CD4-positive, alpha-beta T cell treated with Interleukin-15 for 1 hour (primary cell): ENCODE measurements at regions not wholly inside any gene's neighbourhood (a gene's known extent, or its start where the extent isn't known, plus 50 kb on each side); places are given as distances from the start of the nearest gene placed in this dataset.

Source experiments
- DNase-seq: peaks from one replicate; pipeline ENCODE4 v3.0.0-alpha.2; 2020

DNA sequence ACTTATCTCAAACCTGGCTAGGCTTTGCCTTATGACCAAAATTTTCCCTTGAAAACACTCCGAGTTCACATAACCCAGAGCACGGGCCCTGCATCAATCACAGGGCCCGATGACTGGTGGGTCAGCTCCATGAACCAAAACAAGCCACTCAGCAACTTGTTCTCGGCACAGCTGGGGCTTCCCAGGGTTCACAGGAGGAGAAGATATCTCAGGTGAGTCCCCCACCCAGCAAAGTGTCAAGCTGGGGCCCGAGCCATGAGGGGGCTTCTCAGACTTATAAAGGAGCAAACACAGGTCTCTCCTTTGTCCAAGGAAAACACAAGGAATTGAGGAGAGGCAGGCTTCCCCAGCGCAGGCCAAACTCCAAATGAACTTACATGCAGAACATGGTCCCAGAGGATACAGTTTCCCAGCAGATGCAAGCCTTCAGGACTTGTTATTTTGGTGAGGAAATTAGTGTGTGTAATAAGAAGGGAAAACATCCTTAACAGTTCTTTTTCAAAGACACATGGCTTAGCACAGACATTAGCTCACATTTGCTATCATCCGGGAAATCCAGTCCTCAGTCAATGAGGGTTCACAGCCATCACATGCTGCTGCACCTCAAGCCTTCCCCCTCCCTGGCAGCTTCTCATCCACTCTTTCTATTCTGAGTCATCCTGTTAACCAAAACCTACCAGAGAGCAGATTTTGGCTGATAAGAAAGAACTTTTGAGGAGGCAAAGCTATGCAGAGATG lies 98.1 kb upstream of the NFIA start:
- DNase-seq, result no peak

- no peak for DNase-seq
Measured at GRCh38 chr1:60983701-60984061, 98.7 kb upstream of the NFIA start.

DNA sequence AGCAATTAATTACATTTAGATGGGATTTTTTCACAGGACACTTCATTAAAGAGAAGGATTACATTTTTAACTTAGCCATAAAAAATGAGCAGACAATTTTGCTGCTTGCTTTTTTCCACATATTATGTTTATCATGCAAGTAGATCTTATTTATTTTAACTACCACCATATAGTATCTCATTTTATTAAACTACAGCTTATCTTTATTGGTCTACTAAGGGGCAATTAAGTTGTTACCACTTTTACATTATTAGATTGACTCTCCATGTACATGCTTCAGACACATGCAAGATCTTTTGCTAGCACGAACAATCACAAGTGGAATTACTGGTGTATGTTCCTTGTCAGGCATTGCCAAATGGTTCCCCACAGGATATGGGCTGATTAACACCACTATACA lies 99.8 kb upstream of the NFIA start:
- no peak for DNase-seq

DNA sequence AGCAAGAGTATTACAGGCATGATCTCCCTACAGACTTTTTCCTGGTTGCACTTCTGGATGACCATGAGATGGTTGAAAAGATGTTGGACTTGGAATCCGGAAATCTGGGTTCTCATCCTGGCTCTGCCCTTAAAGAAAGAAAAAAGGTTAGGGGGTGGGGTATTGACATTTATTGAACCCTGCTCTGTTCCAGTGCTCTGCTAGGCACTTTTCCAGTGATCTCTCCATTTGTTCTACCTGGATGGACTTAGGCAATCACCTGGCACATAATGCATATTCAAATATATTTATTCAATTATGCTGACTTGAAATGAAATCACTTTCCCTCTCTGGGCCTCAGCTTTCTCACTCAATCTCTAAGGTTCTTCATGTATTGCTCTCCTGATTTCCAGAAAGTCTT lies 101.0 kb upstream of the NFIA start:
- no peak for DNase-seq

DNA sequence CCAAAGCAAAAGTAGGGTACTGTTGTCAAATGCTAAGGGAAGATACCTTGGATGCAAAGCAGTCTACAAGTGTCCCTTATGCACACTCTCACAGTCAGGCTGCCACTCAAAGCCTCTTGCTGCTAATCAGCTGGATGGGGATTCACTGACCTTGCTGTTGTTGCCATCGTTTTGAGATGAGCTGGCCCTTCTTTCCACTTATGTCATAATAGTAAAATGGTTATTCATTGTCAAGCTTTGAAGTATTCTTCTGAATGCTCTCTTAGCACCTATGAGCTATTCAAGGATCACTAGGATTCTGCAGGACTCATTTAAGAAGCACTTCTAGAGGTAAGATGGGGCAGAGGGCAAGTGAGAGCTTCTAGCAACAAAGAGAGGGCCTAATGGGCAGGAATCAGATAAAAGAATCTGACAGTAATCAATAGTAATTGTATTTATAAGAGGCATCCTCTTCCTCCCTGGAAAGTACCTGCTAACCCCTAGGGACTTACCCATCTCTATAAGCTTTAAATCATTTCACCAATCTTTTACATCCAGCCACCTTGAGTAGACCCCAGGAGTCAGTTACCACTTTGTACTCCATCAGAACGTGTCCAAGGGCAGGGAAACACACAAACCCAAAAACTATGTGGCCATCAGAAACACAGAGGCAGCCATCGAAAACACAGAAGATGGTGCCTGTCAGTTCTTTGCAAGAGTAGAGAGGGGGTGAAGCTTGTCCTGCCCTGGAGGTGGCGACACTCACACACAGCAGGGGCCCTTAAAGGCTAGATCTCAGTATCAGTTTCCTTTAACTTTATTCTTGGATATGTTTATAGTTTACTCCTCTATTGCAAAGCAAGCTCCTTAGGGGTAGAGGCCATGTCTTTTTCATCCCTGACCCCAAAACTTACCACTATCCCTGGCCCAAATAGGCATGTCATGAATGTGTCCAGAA lies 103.7 kb upstream of the NFIA start:
- no peak for DNase-seq

- no peak for DNase-seq
Measured at GRCh38 chr1:60977661-60978060, 104.7 kb upstream of the NFIA start.

DNA sequence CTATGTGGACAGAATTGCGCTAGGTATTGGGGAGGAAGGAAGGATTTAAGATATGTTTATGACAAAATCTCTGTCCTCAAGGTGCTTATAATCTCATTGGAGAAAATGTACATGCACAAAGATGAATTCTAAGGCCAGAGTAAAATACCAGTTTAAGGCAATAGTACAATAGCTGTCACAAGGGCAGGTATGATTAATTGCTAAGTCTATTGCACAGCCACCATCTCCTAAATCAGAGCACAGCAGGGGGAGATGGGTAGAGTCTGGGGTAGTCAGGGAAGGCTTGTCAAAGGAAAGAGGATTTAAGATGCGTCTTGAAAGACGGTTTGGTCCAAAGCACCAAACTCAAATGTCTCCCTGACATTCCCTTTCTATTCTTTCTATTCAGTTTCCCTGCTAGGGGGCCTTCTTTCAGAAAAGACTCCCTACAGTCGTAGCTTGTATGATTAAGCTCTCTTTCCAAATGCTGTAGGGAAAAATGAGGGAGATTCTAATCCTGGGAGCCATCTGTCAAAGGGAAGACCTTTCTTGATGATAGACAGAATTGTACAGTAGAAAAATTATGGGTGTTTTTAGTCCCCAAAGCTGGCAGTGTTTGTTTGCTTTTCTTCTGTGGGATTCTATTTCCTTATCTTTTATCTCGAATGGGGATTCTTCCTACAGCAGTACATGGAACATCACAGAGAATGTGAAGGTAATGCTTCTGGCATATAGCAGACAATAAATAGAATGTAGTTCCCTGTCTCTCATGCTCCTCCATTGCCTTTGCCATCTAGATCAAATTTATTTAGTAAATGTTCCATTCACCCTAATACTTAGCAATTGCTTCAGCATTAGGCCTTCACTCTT lies 107.6 kb upstream of the NFIA start:
- DNase-seq, result no peak

DNA sequence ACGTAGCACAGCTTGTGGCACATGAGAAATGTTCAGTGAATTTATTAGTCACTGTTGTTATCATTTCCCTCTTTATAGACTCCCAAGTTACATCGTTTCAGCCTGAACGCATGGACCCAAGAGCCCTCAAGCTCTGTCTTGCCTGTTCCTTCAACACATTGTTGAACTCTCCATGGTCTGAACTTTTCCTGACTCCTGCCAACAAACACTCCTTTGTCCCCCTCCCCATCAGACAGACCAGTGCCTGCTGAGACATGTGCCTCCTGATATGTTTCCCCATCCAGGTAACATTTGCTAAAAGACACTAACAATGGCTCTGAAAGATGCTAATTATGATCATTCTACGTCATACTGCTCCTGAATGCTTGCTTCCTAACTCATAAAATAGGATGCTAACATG lies 108.7 kb upstream of the NFIA start:
- no peak for DNase-seq

GRCh38 chr1:60972841-60973364 lies 109.5 kb upstream of the NFIA start:
- no peak for DNase-seq

DNA sequence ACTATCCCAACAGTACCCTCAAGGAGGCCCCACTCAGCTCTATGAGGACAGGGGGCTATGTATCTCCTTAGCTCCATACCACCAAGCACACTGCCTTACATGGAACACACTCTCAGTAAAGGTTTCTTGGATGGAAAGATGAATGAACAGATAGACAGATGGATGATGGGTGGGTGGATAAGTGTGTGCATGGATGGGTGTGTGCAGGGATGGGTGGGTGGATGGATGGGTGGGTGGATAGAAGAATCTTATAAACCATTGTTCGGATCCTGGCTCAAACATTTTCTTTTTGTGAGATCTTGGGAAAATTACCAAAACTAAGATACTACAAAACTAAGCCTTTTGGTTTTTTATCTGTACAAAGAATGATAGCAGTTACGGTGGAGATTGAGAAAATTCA lies 111.0 kb upstream of the NFIA start:
- no peak for DNase-seq

GRCh38 chr1:60969971-60970509 lies 112.3 kb upstream of the NFIA start:
- no peak for DNase-seq

DNA sequence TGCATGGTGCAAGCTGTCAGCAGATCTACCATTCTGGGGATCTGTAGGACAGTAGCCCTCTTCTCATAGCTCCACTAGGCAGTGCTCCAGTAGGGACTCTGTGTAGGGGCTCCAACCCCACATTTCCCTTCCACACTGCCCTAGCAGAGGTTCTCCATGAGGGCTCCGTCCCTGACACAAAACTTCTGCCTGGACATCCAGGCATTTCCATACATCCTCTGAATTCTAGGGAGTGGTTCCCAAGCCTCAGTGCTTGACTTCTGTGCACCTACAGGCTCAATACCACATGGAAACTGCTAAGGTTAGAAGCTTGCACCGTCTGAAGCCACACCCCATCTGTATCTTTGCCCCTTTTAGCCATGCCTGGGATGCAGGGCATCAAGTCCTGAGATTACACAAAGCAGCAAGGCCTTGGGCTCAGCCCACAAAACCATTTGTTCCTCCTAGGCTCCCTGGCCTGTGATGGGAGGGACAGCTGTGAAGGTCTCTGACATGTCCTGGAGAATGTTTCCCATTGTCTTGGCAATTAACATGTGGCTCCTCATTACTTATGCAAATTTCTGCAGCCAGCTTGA lies 117.0 kb upstream of the NFIA start:
- no peak for DNase-seq

DNA sequence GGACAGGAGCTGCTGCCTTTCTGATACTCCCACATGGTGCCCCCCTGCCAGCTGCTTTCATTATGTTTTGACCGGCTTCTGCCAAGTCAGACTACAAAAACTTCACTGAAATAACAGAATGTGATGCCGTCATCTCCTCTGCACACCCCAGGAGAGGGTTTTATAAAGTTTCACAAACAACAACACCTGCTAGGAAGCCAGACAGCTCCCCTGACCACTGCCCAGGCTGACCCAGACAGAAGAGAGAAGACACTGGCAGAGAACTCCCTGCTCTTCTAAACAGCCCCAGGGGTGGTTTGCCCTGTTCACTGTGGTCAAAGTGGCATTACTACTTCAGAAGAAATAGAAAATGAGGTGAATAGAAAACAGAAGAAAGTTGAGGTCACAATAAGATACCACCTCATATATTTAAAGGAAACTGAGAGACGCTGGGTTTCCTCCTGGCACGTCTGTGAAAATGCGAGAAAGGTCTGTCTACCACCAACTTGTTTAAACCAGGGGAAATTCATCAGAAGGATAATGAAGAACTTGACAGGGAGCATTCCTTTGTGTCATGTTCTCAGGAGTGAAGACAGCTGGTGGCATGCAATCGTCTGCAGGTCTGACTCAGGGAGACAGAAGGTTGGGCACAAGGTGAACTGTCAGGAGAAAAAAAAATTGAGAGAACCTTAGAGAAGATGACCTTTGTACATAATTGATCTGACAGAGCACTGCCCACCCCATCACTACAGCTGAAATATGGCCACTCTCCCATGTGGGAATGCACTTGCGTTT lies 119.0 kb upstream of the NFIA start:
- DNase-seq, result no peak

DNA sequence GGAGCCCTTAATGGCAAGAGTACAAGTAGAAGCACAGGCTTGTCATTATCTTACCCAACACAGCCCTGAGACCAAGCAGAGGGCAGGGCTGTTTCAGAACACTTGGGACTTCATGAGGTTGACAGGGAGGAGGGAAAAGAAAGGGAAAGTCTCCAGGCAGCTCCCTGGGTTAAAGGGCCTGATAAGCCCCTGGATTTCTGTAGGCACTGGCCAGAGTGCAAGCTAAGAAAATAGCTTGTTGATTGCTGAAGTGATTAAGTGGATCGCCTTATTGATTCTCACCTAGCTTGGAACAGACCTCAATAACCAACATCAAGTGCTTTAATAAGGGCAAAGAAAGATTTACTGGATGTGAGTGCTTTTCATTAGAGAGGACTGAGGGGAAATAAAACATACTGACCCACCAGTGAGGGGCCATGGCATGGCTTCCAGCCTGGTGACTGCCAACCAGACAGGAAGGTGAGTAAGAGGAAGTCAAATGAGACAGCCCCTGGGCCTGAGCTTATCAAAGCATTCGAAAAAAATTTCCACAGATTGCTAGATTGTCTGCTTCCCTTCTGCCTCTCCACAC lies 121.4 kb upstream of the NFIA start:
- DNase-seq, result no peak

GRCh38 chr1:60959701-60960100 lies 122.7 kb upstream of the NFIA start:
- no peak for DNase-seq

GRCh38 chr1:60958001-60958400 lies 124.4 kb upstream of the NFIA start:
- DNase-seq, result no peak

DNA sequence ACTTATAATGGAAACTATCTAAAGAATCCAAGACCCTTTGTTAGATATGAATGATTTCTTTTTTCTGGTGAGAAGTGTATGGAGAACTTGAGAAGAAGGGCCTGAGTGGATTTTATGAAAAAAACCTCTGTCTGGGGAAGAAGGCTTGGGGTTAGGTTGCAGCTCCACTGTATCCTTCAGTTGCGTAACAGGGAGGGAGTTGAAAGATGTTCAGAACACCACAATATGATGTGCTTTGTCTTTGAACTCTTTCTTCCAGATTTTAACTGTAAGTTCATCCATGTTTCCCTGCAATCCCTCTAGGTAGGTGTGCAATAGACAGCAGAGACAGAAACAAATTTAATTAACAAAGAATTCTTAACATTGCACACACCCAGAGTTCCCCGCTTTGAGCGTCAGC lies 125.8 kb upstream of the NFIA start:
- no peak for DNase-seq

DNA sequence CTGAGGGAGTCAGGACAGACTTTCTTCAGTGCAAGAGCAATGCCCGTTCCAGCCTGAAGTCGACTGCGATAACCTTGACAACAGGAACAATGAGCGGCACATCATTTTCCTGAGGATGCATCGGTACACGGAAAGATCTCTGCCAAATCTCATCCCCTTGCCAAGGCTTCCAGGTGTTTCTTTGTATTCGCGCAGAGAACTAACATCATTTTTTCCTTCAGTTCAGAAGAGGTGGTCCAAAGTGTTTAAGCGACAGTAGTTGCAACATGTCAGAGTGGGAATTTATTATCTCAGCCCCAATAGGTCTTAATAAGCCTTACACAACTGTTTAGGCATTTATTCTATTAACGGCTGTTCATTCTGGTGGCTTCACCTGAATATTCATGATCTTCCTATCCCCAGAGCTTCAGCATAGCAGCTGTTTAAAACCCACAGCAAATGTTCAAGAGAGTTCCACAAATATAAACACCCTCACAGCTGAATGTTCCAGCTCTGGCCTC lies 129.7 kb upstream of the NFIA start:
- no peak for DNase-seq

DNA sequence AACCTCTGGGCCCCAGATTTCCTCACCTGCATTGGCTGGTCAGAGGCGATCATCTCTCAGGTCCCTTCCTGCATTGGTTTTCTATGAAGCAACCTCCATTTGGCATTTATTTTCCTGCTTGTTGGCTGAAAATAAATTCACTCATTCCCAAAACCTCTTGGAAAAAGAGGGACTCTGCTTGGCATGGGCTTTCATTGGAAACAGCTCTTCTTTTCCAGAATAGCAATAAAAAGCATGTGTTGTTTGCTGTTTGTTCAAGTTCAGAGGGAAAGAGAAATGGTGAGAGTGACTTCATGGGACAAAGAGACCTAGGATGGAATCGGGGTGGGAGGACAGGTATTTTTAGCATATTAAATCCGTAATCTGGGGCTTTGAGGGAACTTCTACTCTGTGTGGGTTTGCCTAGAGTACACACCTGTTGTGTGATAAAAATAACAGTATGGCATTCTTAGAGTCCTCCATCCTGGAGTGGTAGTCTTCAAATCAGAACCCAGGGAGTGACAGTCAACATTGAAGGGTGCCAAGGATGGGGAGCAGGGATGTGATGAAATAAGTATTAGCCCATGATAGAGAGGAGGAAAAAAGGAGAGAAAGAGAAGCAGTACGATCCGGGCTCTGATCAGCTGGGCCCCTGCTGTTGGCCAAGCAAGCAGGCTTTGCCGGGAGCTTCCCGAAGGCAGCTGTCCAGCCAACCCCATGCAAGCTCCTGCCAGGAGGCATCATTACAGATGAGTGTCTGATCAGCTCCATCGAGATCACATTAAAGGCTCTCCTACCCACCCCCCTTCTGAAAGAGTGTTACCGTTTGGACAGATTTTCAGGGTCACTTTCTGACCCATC lies 131.9 kb upstream of the NFIA start:
- DNase-seq, result no peak

DNA sequence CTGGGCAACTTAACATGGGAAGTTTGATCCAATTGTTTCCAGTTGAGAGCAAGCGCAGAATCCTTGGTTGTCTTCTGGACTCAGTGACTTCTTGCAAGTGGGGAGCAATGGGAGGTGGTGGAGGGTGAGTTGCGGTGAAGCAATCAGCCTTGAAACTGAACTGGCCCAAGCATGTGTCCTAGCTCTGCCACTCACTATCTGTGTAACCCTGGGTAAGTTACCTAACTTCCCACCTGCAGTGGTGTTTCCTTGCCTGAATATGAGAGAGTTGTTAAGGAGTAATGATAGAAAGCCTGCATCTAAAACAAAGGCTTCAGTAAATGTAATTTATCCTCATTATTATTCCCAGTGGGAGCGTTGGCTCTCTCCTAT lies 132.5 kb upstream of the NFIA start:
- DNase-seq, result no peak
